ENCODE measurements at regions not wholly inside any gene's neighbourhood (a gene's known extent, or its start where the extent isn't known, plus 50 kb on each side); places are given as distances from the start of the nearest gene placed in this dataset.
"Not testable (repeated sequence)": the region's sequence is repeated elsewhere in the genome, so short reads cannot be mapped to it uniquely, and the experiment has no call there.

GRCh38 chr14:26293909-26294308 is 303.9 kb downstream of the NOVA1 start:
- Mint-ChIP-seq H3K4me1 (no peaks in the 10 kb centered on the region), H3K9me3 (peaks cover 0 to 28% (median 6%) of the 10 kb centered on the region in 7 donors), H3K27ac (no peak overlapping the region), H3K27me3 (no peaks in the 10 kb centered on the region), H3K4me3 (no peak overlapping the region), H3K36me3 (no peaks in the 10 kb centered on the region)
- Histone ChIP-seq H3K27me3 (ENCODE audit: control insufficient read depth, insufficient read depth, low read length) (no peaks in the 10 kb centered on the region), H3K27ac (ENCODE audit: insufficient read depth, low read length, poor library complexity, severe bottlenecking) (no peak overlapping the region), H3K9me3 (ENCODE audit: control insufficient read depth in 2 of 2, low read length in 2 of 2) (peaks cover 12 to 14% of the 10 kb centered on the region in 2 experiments), H3K4me3 (ENCODE audit: low read depth, low read length) (no peak overlapping the region), H3K4me1 (ENCODE audit: control insufficient read depth, insufficient read depth, low read length, poor library complexity, severe bottlenecking) (no peaks in the 10 kb centered on the region), H3K36me3 (ENCODE audit: control insufficient read depth, insufficient read depth, low read length) (no peaks in the 10 kb centered on the region)
- ATAC-seq (ENCODE audit: low read depth in 2 of 2) (no peak), DNase-seq (no peak)

GRCh38 chr14:26289891-26290486 is 307.8 kb downstream of the NOVA1 start:
- Mint-ChIP-seq H3K27ac (no peak overlapping the region), H3K4me1 (no peaks in the 10 kb centered on the region), H3K4me3 (no peak overlapping the region), H3K36me3 (no peaks in the 10 kb centered on the region), H3K27me3 (no peaks in the 10 kb centered on the region), H3K9me3 (peaks cover 0 to 41% (median 5%) of the 10 kb centered on the region in 7 donors)
- Histone ChIP-seq H3K9me3 (ENCODE audit: control insufficient read depth in 2 of 2, low read length in 2 of 2) (peaks cover 12 to 19% of the 10 kb centered on the region in 2 experiments), H3K4me3 (ENCODE audit: low read depth, low read length) (no peak overlapping the region), H3K4me1 (ENCODE audit: control insufficient read depth, insufficient read depth, low read length, poor library complexity, severe bottlenecking) (no peaks in the 10 kb centered on the region), H3K36me3 (ENCODE audit: control insufficient read depth, insufficient read depth, low read length) (no peaks in the 10 kb centered on the region), H3K27ac (ENCODE audit: insufficient read depth, low read length, poor library complexity, severe bottlenecking) (no peak overlapping the region), H3K27me3 (ENCODE audit: control insufficient read depth, insufficient read depth, low read length) (no peaks in the 10 kb centered on the region)
- no peak for DNase-seq
- no peak for ATAC-seq (ENCODE audit: low read depth in 2 of 2)

GRCh38 chr14:26286913-26287205 is 311.0 kb downstream of the NOVA1 start:
- no peak overlapping the region for H3K27ac Mint-ChIP-seq
- no peaks in the 10 kb centered on the region for H3K4me1 Mint-ChIP-seq
- ATAC-seq (ENCODE audit: low read depth in 2 of 2) (no peak), DNase-seq (no peak)
- H3K4me3 Mint-ChIP-seq, result no peak overlapping the region
- Histone ChIP-seq H3K27ac (ENCODE audit: insufficient read depth, low read length, poor library complexity, severe bottlenecking) (no peak overlapping the region), H3K4me3 (ENCODE audit: low read depth, low read length) (no peak overlapping the region), H3K4me1 (ENCODE audit: control insufficient read depth, insufficient read depth, low read length, poor library complexity, severe bottlenecking) (no peaks in the 10 kb centered on the region), H3K27me3 (ENCODE audit: control insufficient read depth, insufficient read depth, low read length) (no peaks in the 10 kb centered on the region), H3K36me3 (ENCODE audit: control insufficient read depth, insufficient read depth, low read length) (no peaks in the 10 kb centered on the region), H3K9me3 (ENCODE audit: control insufficient read depth in 2 of 2, low read length in 2 of 2) (peaks cover 9 to 11% of the 10 kb centered on the region in 2 experiments)
- peaks cover 0 to 32% (median 10%) of the 10 kb centered on the region in 7 donors for H3K9me3 Mint-ChIP-seq
- no peaks in the 10 kb centered on the region for H3K27me3 Mint-ChIP-seq
- no peaks in the 10 kb centered on the region for H3K36me3 Mint-ChIP-seq

GRCh38 chr14:26286081-26286912 is 311.5 kb downstream of the NOVA1 start:
- ATAC-seq (ENCODE audit: low read depth in 2 of 2), result no peak

GRCh38 chr14:26282578-26282977 is 315.3 kb downstream of the NOVA1 start:
- no peak overlapping the region for H3K27ac Mint-ChIP-seq
- no peaks in the 10 kb centered on the region for H3K36me3 Mint-ChIP-seq
- no peaks in the 10 kb centered on the region for H3K4me1 Mint-ChIP-seq
- ATAC-seq (ENCODE audit: low read depth in 2 of 2) (no peak), DNase-seq (no peak)
- no peaks in the 10 kb centered on the region for H3K36me3 ChIP-seq (ENCODE audit: control insufficient read depth, insufficient read depth, low read length)
- H3K27me3 Mint-ChIP-seq, result no peaks in the 10 kb centered on the region
- H3K4me3 Mint-ChIP-seq, result no peak overlapping the region
- no peak overlapping the region for H3K4me3 ChIP-seq (ENCODE audit: low read depth, low read length)
- no peaks in the 10 kb centered on the region for H3K4me1 ChIP-seq (ENCODE audit: control insufficient read depth, insufficient read depth, low read length, poor library complexity, severe bottlenecking)
- peaks cover 5 to 7% of the 10 kb centered on the region in 2 experiments for H3K9me3 ChIP-seq (ENCODE audit: control insufficient read depth in 2 of 2, low read length in 2 of 2)
- peaks cover 0 to 18% (median 9%) of the 10 kb centered on the region in 7 donors for H3K9me3 Mint-ChIP-seq
- H3K27ac ChIP-seq (ENCODE audit: insufficient read depth, low read length, poor library complexity, severe bottlenecking), result no peak overlapping the region
- no peaks in the 10 kb centered on the region for H3K27me3 ChIP-seq (ENCODE audit: control insufficient read depth, insufficient read depth, low read length)

More at GRCh38 chr14:26286081-26286912, 311.5 kb downstream of the NOVA1 start:
- H3K4me3 Mint-ChIP-seq, result no peak overlapping the region
- H3K4me1 Mint-ChIP-seq, result no peaks in the 10 kb centered on the region
- H3K9me3 ChIP-seq (ENCODE audit: control insufficient read depth in 2 of 2, low read length in 2 of 2), result peaks cover 7 to 11% of the 10 kb centered on the region in 2 experiments
- no peak overlapping the region for H3K27ac ChIP-seq (ENCODE audit: insufficient read depth, low read length, poor library complexity, severe bottlenecking)
- H3K27me3 Mint-ChIP-seq, result no peaks in the 10 kb centered on the region
- H3K4me1 ChIP-seq (ENCODE audit: control insufficient read depth, insufficient read depth, low read length, poor library complexity, severe bottlenecking), result no peaks in the 10 kb centered on the region
- no peak overlapping the region for H3K27ac Mint-ChIP-seq
- peaks cover 0 to 31% (median 9%) of the 10 kb centered on the region in 7 donors for H3K9me3 Mint-ChIP-seq
- no peak for DNase-seq
- H3K36me3 ChIP-seq (ENCODE audit: control insufficient read depth, insufficient read depth, low read length), result no peaks in the 10 kb centered on the region
- no peaks in the 10 kb centered on the region for H3K27me3 ChIP-seq (ENCODE audit: control insufficient read depth, insufficient read depth, low read length)
- no peak overlapping the region for H3K4me3 ChIP-seq (ENCODE audit: low read depth, low read length)
- H3K36me3 Mint-ChIP-seq, result no peaks in the 10 kb centered on the region

GRCh38 chr14:26282011-26282410 is 315.8 kb downstream of the NOVA1 start:
- H3K4me1 ChIP-seq (ENCODE audit: control insufficient read depth, insufficient read depth, low read length, poor library complexity, severe bottlenecking); H3K4me3 ChIP-seq (ENCODE audit: low read depth, low read length); H3K36me3 ChIP-seq (ENCODE audit: control insufficient read depth, insufficient read depth, low read length); ATAC-seq (ENCODE audit: low read depth in 2 of 2); H3K9me3 ChIP-seq (ENCODE audit: control insufficient read depth in 2 of 2, low read length in 2 of 2); H3K4me3 Mint-ChIP-seq; H3K27me3 Mint-ChIP-seq; H3K36me3 Mint-ChIP-seq; DNase-seq; H3K27ac ChIP-seq (ENCODE audit: insufficient read depth, low read length, poor library complexity, severe bottlenecking); H3K27me3 ChIP-seq (ENCODE audit: control insufficient read depth, insufficient read depth, low read length); H3K27ac Mint-ChIP-seq; H3K4me1 Mint-ChIP-seq: not testable (repeated sequence)
- H3K9me3 Mint-ChIP-seq, result peaks cover 0 to 17% (median 9%) of the 10 kb centered on the region in 7 donors

- H3K27me3 ChIP-seq (ENCODE audit: control insufficient read depth, insufficient read depth, low read length), result no peaks in the 10 kb centered on the region
- Mint-ChIP-seq H3K27ac (no peak overlapping the region), H3K4me1 (no peaks in the 10 kb centered on the region), H3K4me3 (no peak overlapping the region), H3K9me3 (peaks cover 0 to 17% (median 9%) of the 10 kb centered on the region in 7 donors), H3K27me3 (no peaks in the 10 kb centered on the region), H3K36me3 (no peaks in the 10 kb centered on the region)
- H3K4me3 ChIP-seq (ENCODE audit: low read depth, low read length), result no peak overlapping the region
- H3K4me1 ChIP-seq (ENCODE audit: control insufficient read depth, insufficient read depth, low read length, poor library complexity, severe bottlenecking), result no peaks in the 10 kb centered on the region
- no peak overlapping the region for H3K27ac ChIP-seq (ENCODE audit: insufficient read depth, low read length, poor library complexity, severe bottlenecking)
- no peaks in the 10 kb centered on the region for H3K36me3 ChIP-seq (ENCODE audit: control insufficient read depth, insufficient read depth, low read length)
- DNase-seq (no peak), ATAC-seq (ENCODE audit: low read depth in 2 of 2) (no peak)
- H3K9me3 ChIP-seq (ENCODE audit: control insufficient read depth in 2 of 2, low read length in 2 of 2), result peaks cover 5 to 6% of the 10 kb centered on the region in 2 experiments
These were observed 316.4 kb downstream of the NOVA1 start for GRCh38 chr14:26281280-26281998.

All from CD4-positive, CD25-positive, alpha-beta regulatory T cell (primary cell).